Ishikawa (cell line): ENCODE measurements at regions not wholly inside any gene's neighbourhood (a gene's known extent, or its start where the extent isn't known, plus 50 kb on each side); places are given as distances from the start of the nearest gene placed in this dataset.

ENCODE experiments used
- NFIC ChIP-seq: IDR thresholded peaks from 2 replicates; pipeline ENCODE4 v1.6.1; 2012
- TAF1 ChIP-seq: IDR thresholded peaks from 2 replicates; pipeline ENCODE4 v1.6.1; 2012; ENCODE audit warnings: low read depth, mild to moderate bottlenecking
- TEAD4 ChIP-seq: IDR thresholded peaks from 2 replicates; pipeline ENCODE4 v1.6.1; 2012
- YY1 ChIP-seq: IDR thresholded peaks from 2 replicates; pipeline ENCODE4 v1.6.1; 2012; ENCODE audit warnings: low read depth

GRCh38 chr5:77923666-77924065 lies 147.5 kb upstream of the TBCA start:
- TF ChIP-seq TAF1 (no peak), NFIC (no peak), TEAD4 (no peak), YY1 (no peak)
